Superior temporal gyrus (tissue), 1 donor: ENCODE measurements at regions not wholly inside any gene's neighbourhood (a gene's known extent, or its start where the extent isn't known, plus 50 kb on each side); places are given as distances from the start of the nearest gene placed in this dataset.
"Not testable (repeated sequence)": the region's sequence is repeated elsewhere in the genome, so short reads cannot be mapped to it uniquely, and the experiment has no call there.

Source experiments
- DNase-seq: peaks from one replicate; pipeline ENCODE4 v3.0.0-alpha.2; 2016; ENCODE audit errors: extremely low spot score

GRCh38 chr1:41980827-41981653 lies 62.3 kb upstream of the HIVEP3 start:
- DNase-seq, result no peak

- no peak for DNase-seq
Observed at GRCh38 chr1:41978986-41979385, 60.3 kb upstream of the HIVEP3 start.

- no peak for DNase-seq
Observed at GRCh38 chr1:41977326-41977725, 58.6 kb upstream of the HIVEP3 start.

GRCh38 chr1:41976671-41977070 lies 57.9 kb upstream of the HIVEP3 start:
- DNase-seq, result no peak

GRCh38 chr1:41975850-41976569 lies 57.3 kb upstream of the HIVEP3 start:
- DNase-seq, result no peak

- DNase-seq, result no peak
Observed at GRCh38 chr1:41975121-41975520, 56.4 kb upstream of the HIVEP3 start.

- DNase-seq, result not testable (repeated sequence)
Observed at GRCh38 chr1:41968557-41968956, 49.8 kb upstream of the HIVEP3 start.
